IMR-90 (cell line): ENCODE measurements at regions not wholly inside any gene's neighbourhood (a gene's known extent, or its start where the extent isn't known, plus 50 kb on each side); places are given as distances from the start of the nearest gene placed in this dataset. TPM values are rescaled to one million over a fixed set of nuclear protein-coding genes. Genes with fewer than 3 reads are reported as not detected.

Source experiments
- microRNA-seq, 2 experiments: library from miRNA; stranded (forward) in 1 of 2; unstranded in 1 of 2; fragments of 10-50 nt in 1 of 2; fragments of <30 nt in 1 of 2; gene quantifications in 1 of 2; microRNA quantifications in 1 of 2; one replicate each; pipeline versions ENCODE3 to v1.1.0; 2013 to 2020; ENCODE audit not compliant: insufficient read depth in 1 of 2, insufficient read length in 1 of 2, unreplicated experiment in 1 of 2
- small RNA-seq, 5 experiments: library from RNA; depleted of rRNA; stranded (forward); fragments of <200 nt; gene quantifications; one replicate each; pipeline ENCODE3, GENCODE V24; 2012

Small RNA genes in the stretch of these regions (microRNA-seq; reads per million reads assigned to microRNA genes)
- gene RF00019 (ENCODE audit: insufficient read depth, insufficient read length) (not detected), gene RNA5SP318 (ENCODE audit: insufficient read depth, insufficient read length) (not detected), gene SNRPEP8 (ENCODE audit: insufficient read depth, insufficient read length) (not detected)

Small RNA genes in the stretch of these regions (small RNA-seq; reads per million reads assigned to genes)
- gene RF00019 (0 reads per million in 5 experiments), gene RNA5SP318 (0 reads per million in 5 experiments), gene SNRPEP8 (0 reads per million in 5 experiments)
